Ovary (tissue), 7 donors: ENCODE measurements at regions not wholly inside any gene's neighbourhood (a gene's known extent, or its start where the extent isn't known, plus 50 kb on each side); places are given as distances from the start of the nearest gene placed in this dataset.
"Not testable (repeated sequence)": the region's sequence is repeated elsewhere in the genome, so short reads cannot be mapped to it uniquely, and the experiment has no call there.

Source experiments
- DNase-seq, 5 donors: peaks; one replicate each; pipeline ENCODE4 v3.0.0-alpha.2; 2019 to 2020
- H3K27ac ChIP-seq, 2 donors: fragments of 200-600 bp; one replicate each; pipeline versions ENCODE4 v1.5.1 to v1.8.0; 2019 to 2022
- H3K27me3 ChIP-seq: fragments of 200-600 bp; one replicate; pipeline ENCODE4 v1.8.0; 2022
- H3K36me3 ChIP-seq: fragments of 200-600 bp; sonication (generic); one replicate; pipeline ENCODE4 v1.5.1; 2019
- H3K4me1 ChIP-seq: one replicate; pipeline ENCODE4 v1.8.1; 2013; ENCODE audit warnings: mild to moderate bottlenecking, moderate library complexity; ENCODE audit not compliant: insufficient read depth
- H3K4me3 ChIP-seq: fragments of 200-600 bp; sonication (generic); one replicate; pipeline ENCODE4 v1.5.1; 2017
- H3K9me3 ChIP-seq, 2 donors: fragments of 200-600 bp in 1 of 2; sonication (generic) in 1 of 2; one replicate each; pipeline versions ENCODE4 v1.5.1 to v1.8.1; 2013 to 2019; ENCODE audit warnings: mild to moderate bottlenecking in 1 of 2, moderate library complexity in 1 of 2
- EP300 ChIP-seq: sonication (generic); formaldehyde crosslinking; IDR thresholded peaks from one replicate; pipeline ENCODE4 v1.6.1; 2017; ENCODE audit warnings: antibody characterized with exemption
- POLR2A ChIP-seq: fragments of 450-650 bp; IDR thresholded peaks from one replicate; pipeline ENCODE4 v1.6.1; 2017; ENCODE audit warnings: antibody characterized with exemption, mild to moderate bottlenecking, moderate library complexity
- WGBS, 3 donors: extraction: QIAGEN DNeasy Blood & Tissue Kit in 1 of 3; methylation state at CpG; one replicate each; pipeline versions ENCODE4 v1.1.5 to v1.1.7; 2013 to 2017; 5-methylcytosine and 5-hydroxymethylcytosine counted together
- intact Hi-C, 4 donors: fragments of 100-400 bp; cut with DNase I; formaldehyde crosslinking; loops; one replicate each; pipeline versions ENCODE4 v1.11.0 to v1.15.1; 2022 to 2023
- TF ChIP-seq, protein P1 (sequence below), 3 donors: fragments of 450-650 bp in 2 of 3; fragments of 200-600 bp in 1 of 3; IDR thresholded peaks; one replicate each; pipeline versions ENCODE4 v1.5.1 to v1.8.0; 2016 to 2022; ENCODE audit warnings: antibody characterized with exemption in 3 of 3, mild to moderate bottlenecking in 1 of 3
- donor health status: DM: no; HTN: no; CAD: no; lungs with moderate emphysema.
- donor health status: DM: no; HTN: no; CAD: no.
- donor health status: Bipolar disorder and iron deficiency.
- donor health status: DM: no; HTN: no; CAD: no.
- donor health status: DM: yes; HTN: yes; CAD: no.

DNA sequence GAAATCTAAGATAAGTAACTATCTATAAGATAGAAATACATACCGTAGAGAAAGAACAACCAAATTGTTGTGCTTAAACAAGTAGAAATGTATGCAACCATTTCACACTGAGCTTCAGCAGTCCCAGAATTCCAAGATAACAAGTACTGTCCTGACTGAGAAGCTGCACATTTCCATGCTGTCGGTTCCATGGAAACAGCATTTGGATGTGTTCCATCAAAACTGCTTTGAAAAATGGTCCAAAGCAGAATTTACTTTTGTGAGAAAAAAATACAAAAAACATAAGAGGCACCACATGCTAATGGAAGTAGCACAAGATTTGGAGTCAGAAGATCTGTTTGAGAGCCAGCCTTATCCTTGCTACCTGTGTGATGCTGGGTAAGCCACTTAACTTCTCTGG is 92.6 kb downstream of the MTERF1 start:
- WGBS, 3 donors = 15 to 21% (median 20%) methylated on average over 2 of the region's 2 CpGs
- no peaks in the 10 kb centered on the region for H3K36me3 ChIP-seq

DNA sequence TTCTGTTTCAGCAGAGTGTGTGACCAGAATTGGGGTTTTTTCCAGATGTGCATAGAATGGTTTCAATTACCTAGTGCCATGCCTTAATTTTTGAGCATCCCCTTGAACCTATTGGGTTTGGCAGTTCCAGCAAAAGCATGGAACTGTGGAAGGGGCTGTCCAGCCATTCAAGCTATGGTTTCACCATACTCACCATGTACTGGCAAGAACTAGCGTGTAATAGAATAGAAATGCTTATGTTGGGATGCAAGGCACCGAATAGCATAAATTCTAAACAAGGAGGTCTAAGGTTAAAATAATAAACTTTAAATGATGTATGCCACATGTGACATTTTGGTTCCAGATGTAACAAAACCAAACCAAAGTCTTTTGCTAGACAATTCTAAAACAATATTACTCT is 91.4 kb downstream of the MTERF1 start:
- Histone ChIP-seq H3K9me3 (no peaks in the 10 kb centered on the region), H3K4me1 (peaks cover 2% of the 10 kb centered on the region), H3K36me3 (no peaks in the 10 kb centered on the region), H3K27ac (no peak overlapping the region), H3K4me3 (no peak overlapping the region), H3K27me3 (no peaks in the 10 kb centered on the region)
- no peak for DNase-seq
- WGBS, 3 donors = 53 to 57% (median 57%) methylated on average over 2 of the region's 2 CpGs
- TF ChIP-seq, protein P1, sequence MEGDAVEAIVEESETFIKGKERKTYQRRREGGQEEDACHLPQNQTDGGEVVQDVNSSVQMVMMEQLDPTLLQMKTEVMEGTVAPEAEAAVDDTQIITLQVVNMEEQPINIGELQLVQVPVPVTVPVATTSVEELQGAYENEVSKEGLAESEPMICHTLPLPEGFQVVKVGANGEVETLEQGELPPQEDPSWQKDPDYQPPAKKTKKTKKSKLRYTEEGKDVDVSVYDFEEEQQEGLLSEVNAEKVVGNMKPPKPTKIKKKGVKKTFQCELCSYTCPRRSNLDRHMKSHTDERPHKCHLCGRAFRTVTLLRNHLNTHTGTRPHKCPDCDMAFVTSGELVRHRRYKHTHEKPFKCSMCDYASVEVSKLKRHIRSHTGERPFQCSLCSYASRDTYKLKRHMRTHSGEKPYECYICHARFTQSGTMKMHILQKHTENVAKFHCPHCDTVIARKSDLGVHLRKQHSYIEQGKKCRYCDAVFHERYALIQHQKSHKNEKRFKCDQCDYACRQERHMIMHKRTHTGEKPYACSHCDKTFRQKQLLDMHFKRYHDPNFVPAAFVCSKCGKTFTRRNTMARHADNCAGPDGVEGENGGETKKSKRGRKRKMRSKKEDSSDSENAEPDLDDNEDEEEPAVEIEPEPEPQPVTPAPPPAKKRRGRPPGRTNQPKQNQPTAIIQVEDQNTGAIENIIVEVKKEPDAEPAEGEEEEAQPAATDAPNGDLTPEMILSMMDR (IDR thresholded peaks at IDR 0.05) = no peak
- TF ChIP-seq EP300 (no peak), POLR2A (no peak)
- intact Hi-C loops = loop anchor here in 2 of 4 donors (10.0 kb wide), 1 partner anchor 704 kb away; no protein-coding TSS in a partner anchor

More for the DNA sequence above, 92.6 kb downstream of the MTERF1 start:
- no peaks in the 10 kb centered on the region for H3K27me3 ChIP-seq
- no peak overlapping the region for H3K27ac ChIP-seq
- intact Hi-C loops = loop anchor here in 2 of 4 donors (10.0 kb wide), 1 partner anchor 703 kb away; no protein-coding TSS in a partner anchor
- H3K4me1 ChIP-seq = peaks cover 2% of the 10 kb centered on the region
- TF ChIP-seq, protein P1 (IDR thresholded peaks at IDR 0.05) = no peak
- TF ChIP-seq EP300 = no peak
- TF ChIP-seq POLR2A = no peak
- no peaks in the 10 kb centered on the region for H3K9me3 ChIP-seq
- no peak for DNase-seq
- H3K4me3 ChIP-seq = no peak overlapping the region

DNA sequence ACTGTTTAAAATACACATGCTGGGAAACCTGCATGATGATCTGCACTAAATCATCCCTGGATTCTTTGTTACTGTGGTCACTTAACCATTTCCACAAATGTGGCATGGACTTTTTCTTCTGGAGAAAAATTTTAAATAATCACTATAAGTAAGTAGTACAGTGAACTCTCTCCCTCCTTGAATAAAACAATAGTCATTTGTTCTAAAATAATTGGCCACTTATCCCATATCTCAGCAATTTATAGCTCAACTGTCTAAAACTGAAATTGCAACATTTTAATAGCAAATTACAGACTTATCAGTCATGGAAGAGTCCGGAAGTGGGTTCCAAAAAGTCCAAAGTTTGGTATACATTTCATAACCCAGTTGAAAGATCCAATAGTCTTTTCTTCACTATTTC is 90.9 kb downstream of the MTERF1 start:
- Histone ChIP-seq H3K4me3 (no peak overlapping the region), H3K4me1 (peaks cover 2% of the 10 kb centered on the region), H3K36me3 (no peaks in the 10 kb centered on the region), H3K27ac (no peak overlapping the region), H3K9me3 (no peaks in the 10 kb centered on the region), H3K27me3 (no peaks in the 10 kb centered on the region)
- TF ChIP-seq POLR2A = no peak
- TF ChIP-seq, protein P1 (IDR thresholded peaks at IDR 0.05) = no peak
- no peak for TF ChIP-seq EP300
- intact Hi-C loops = loop anchor here in 2 of 4 donors (10.0 kb wide), 1 partner anchor 705 kb away; no protein-coding TSS in a partner anchor
- no peak for DNase-seq
- WGBS, 3 donors = 72 to 82% (median 79%) methylated on average over 1 of the region's 1 CpG

DNA sequence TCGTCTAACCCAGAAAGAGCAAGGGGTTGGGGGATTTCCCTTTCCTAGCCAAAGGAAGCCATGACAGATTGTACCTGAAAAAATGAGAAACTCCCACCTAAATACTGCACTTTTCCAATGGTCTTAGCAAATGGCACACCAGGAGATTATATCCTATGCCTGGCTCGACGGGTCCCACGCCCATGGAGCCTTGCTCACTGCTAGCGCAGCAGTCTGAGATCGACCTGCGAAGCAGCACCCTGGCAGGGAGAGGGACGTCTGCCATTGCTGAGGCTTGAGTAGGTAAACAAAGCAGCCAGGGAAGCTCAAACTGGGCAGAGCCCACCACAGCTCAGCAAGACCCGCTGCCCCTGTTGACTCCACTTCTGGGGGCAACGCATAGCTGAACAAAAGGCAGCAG is 89.9 kb downstream of the MTERF1 start:
- intact Hi-C loops, H3K4me3 ChIP-seq, H3K4me1 ChIP-seq, H3K9me3 ChIP-seq, H3K36me3 ChIP-seq, DNase-seq, H3K27ac ChIP-seq, H3K27me3 ChIP-seq: not testable (repeated sequence)
- WGBS, 3 donors = 93 to 95% (median 95%) methylated on average over 10 of the region's 10 CpGs

DNA sequence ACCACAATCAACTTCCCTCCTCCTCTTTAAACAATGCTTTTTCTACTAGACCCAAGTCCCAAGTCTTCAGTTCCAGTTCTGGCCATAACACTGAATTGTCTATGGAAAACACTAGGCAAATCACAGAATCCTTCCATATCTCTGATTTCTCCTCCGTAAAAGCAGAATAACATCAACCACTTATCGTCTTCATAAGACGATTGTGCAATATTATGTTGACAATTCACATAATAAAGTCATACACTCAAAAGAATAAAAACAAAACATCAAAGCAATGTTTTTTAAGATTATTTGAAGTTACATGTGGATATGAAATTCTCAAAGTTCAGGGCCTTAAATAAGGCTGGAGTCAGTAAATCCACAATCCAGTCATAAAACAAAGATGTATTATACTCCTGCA is 84.4 kb downstream of the MTERF1 start:
- Histone ChIP-seq H3K9me3 (no peaks in the 10 kb centered on the region), H3K36me3 (no peaks in the 10 kb centered on the region), H3K27ac (no peak overlapping the region), H3K4me3 (no peak overlapping the region), H3K27me3 (no peaks in the 10 kb centered on the region), H3K4me1 (no peaks in the 10 kb centered on the region)
- no peak for TF ChIP-seq EP300
- no peak for TF ChIP-seq POLR2A
- TF ChIP-seq, protein P1 (IDR thresholded peaks at IDR 0.05) = no peak
- intact Hi-C loops = no loop called here
- DNase-seq = no peak
- 3 to 29% (median 11%) methylated on average over 3 of the region's 3 CpGs for WGBS, 3 donors
